GM19351 (cell line): ENCODE measurements at regions not wholly inside any gene's neighbourhood (a gene's known extent, or its start where the extent isn't known, plus 50 kb on each side); places are given as distances from the start of the nearest gene placed in this dataset.
"Not testable (repeated sequence)": the region's sequence is repeated elsewhere in the genome, so short reads cannot be mapped to it uniquely, and the experiment has no call there.

ENCODE experiments used
- ATAC-seq: cut with Tn5 transposase; IDR thresholded peaks from one replicate; pipeline ENCODE4 v1.9.1; 2021; ENCODE audit warnings: mild to moderate bottlenecking, moderate library complexity; ENCODE audit not compliant: unreplicated experiment

- ATAC-seq = no peak
Measured at GRCh38 chr7:69078997-69079769, 519.1 kb upstream of the AUTS2 start.

- not testable (repeated sequence) for ATAC-seq
Measured at GRCh38 chr7:69087281-69087680, 511.0 kb upstream of the AUTS2 start.

GRCh38 chr7:69088185-69088584 is 510.1 kb upstream of the AUTS2 start:
- no peak for ATAC-seq

- ATAC-seq = no peak
Measured at GRCh38 chr7:69090936-69091335, 507.3 kb upstream of the AUTS2 start.

GRCh38 chr7:69091521-69091920 is 506.8 kb upstream of the AUTS2 start:
- ATAC-seq = no peak

- ATAC-seq = no peak
Measured at GRCh38 chr7:69095127-69095526, 503.1 kb upstream of the AUTS2 start.

- ATAC-seq = no peak
Measured at GRCh38 chr7:69095649-69096048, 502.6 kb upstream of the AUTS2 start.

- no peak for ATAC-seq
Measured at GRCh38 chr7:69104023-69104422, 494.3 kb upstream of the AUTS2 start.

GRCh38 chr7:69105092-69105491 is 493.2 kb upstream of the AUTS2 start:
- no peak for ATAC-seq

GRCh38 chr7:69105981-69106380 is 492.3 kb upstream of the AUTS2 start:
- no peak for ATAC-seq

- ATAC-seq = not testable (repeated sequence)
Measured at GRCh38 chr7:69106449-69106848, 491.8 kb upstream of the AUTS2 start.

- not testable (repeated sequence) for ATAC-seq
Measured at GRCh38 chr7:69106946-69107345, 491.3 kb upstream of the AUTS2 start.

GRCh38 chr7:69108097-69108496 is 490.2 kb upstream of the AUTS2 start:
- ATAC-seq = no peak

GRCh38 chr7:69109246-69109645 is 489.0 kb upstream of the AUTS2 start:
- ATAC-seq = no peak

- ATAC-seq = no peak
Measured at GRCh38 chr7:69109879-69110278, 488.4 kb upstream of the AUTS2 start.

GRCh38 chr7:69110450-69111050 is 487.7 kb upstream of the AUTS2 start:
- no peak for ATAC-seq

- no peak for ATAC-seq
Measured at GRCh38 chr7:69114374-69114773, 483.9 kb upstream of the AUTS2 start.

GRCh38 chr7:69115788-69116187 is 482.5 kb upstream of the AUTS2 start:
- ATAC-seq = no peak

- not testable (repeated sequence) for ATAC-seq
Measured at GRCh38 chr7:69116196-69116595, 482.1 kb upstream of the AUTS2 start.

- no peak for ATAC-seq
Measured at GRCh38 chr7:69122953-69123352, 475.3 kb upstream of the AUTS2 start.

GRCh38 chr7:69126896-69127479 is 471.3 kb upstream of the AUTS2 start:
- no peak for ATAC-seq

- no peak for ATAC-seq
Measured at GRCh38 chr7:69129524-69129923, 468.8 kb upstream of the AUTS2 start.
